A673 (cell line): ENCODE measurements at regions not wholly inside any gene's neighbourhood (a gene's known extent, or its start where the extent isn't known, plus 50 kb on each side); places are given as distances from the start of the nearest gene placed in this dataset.

Source experiments
- BruUV-seq: library from RNA; stranded (reverse); fragments of 400-500 nt; replicated peaks from 2 replicates; lab custom pipeline; 2021; lab: Mats Ljungman, UMichigan
- CTCF ChIA-PET: fragments of 300-600 bp; sonication (Branson Sonifier 250); formaldehyde crosslinking; loops from one replicate; lab custom pipeline; 2022; ENCODE audit warnings: antibody characterized with exemption; lab: Charles Lee
- POLR2A ChIA-PET: fragments of 300-600 bp; sonication (Branson Sonifier 250); formaldehyde crosslinking; loops from one replicate; lab custom pipeline; 2022; ENCODE audit warnings: antibody characterized with exemption; ENCODE audit not compliant: low non-redundant PET; lab: Charles Lee
- DNase-seq: peaks from one replicate; pipeline ENCODE4 v3.0.0-alpha.2; 2015; ENCODE audit warnings: low spot score
- H3K27ac ChIP-seq: fragments of 200-600 bp; sonication (generic); 2 replicates; pipeline ENCODE4 v1.5.1; 2016; ENCODE audit warnings: mixed run types, low read depth, mild to moderate bottlenecking, mixed read lengths, antibody characterized with exemption, low read length; ENCODE audit not compliant: poor library complexity, severe bottlenecking
- H3K27me3 ChIP-seq: fragments of 200-600 bp; sonication (generic); replicated peaks from 2 replicates; pipeline ENCODE4 v1.6.1; 2017; ENCODE audit warnings: mixed run types, low read depth, mild to moderate bottlenecking, mixed read lengths, antibody characterized with exemption, low read length; ENCODE audit not compliant: insufficient read depth, poor library complexity
- H3K36me3 ChIP-seq: fragments of 200-600 bp; sonication (generic); 2 replicates; pipeline ENCODE4 v1.6.1; 2016; ENCODE audit warnings: mixed run types, mild to moderate bottlenecking, mixed read lengths, antibody characterized with exemption, low read length; ENCODE audit not compliant: insufficient read depth, poor library complexity, severe bottlenecking
- H3K4me1 ChIP-seq: fragments of 200-600 bp; sonication (generic); 2 replicates; pipeline ENCODE4 v1.6.1; 2017; ENCODE audit warnings: mixed run types, mild to moderate bottlenecking, mixed read lengths, antibody characterized with exemption, low read length; ENCODE audit not compliant: insufficient read depth, poor library complexity, severe bottlenecking
- H3K4me3 ChIP-seq: fragments of 200-600 bp; sonication (generic); 2 replicates; pipeline ENCODE4 v1.5.1; 2016; ENCODE audit warnings: low read depth, mixed run types, mild to moderate bottlenecking, mixed read lengths, low read length; ENCODE audit not compliant: poor library complexity, severe bottlenecking
- H3K9me3 ChIP-seq: fragments of 200-600 bp; sonication (generic); 2 replicates; pipeline ENCODE4 v1.6.1; 2016; ENCODE audit warnings: mixed run types, low read depth, mild to moderate bottlenecking, mixed read lengths, antibody characterized with exemption, low read length; ENCODE audit not compliant: poor library complexity, severe bottlenecking
- EZH2 ChIP-seq: fragments of 200-600 bp; sonication (generic); IDR thresholded peaks from 2 replicates; pipeline ENCODE4 v1.6.1; 2017; ENCODE audit warnings: borderline replicate concordance, low read depth, mild to moderate bottlenecking, mixed read lengths, antibody characterized with exemption, low read length; ENCODE audit not compliant: poor library complexity, severe bottlenecking
- intact Hi-C: fragments of 100-400 bp; cut with micrococcal nuclease; formaldehyde crosslinking; loops from one replicate; pipeline ENCODE4 v1.10.0; 2022; ENCODE audit not compliant: unreplicated experiment
- TF ChIP-seq, protein P1 (sequence below): fragments of 300-800, 200-600 bp; sonication (generic); conservative IDR thresholded peaks from 2 replicates; pipeline ENCODE4 v1.5.1; 2017; ENCODE audit warnings: low read depth, mild to moderate bottlenecking, antibody characterized with exemption, low read length, moderate library complexity, mixed read lengths

DNA sequence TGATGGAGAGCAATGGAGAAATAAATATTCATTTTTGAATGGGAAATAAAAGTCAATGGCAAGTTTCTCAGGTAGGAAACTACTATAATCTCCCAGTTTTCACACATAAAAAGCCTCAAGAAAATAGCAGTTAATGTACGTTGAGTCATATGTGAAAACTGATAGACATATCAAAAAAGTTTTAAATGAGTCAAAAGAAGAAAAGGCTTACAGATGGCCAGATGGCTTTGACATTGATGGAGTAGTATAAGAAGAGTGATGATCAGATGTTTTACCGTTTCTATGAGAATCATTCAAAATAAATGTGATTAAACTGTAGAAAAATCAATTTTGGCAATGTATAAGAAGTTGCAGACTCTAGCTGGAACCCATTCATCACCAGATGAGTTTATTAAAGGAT is 97.8 kb downstream of the LLPH start:
- BruUV-seq, result no TSS peak
- no peak for TF ChIP-seq EZH2
- TF ChIP-seq, protein P1, sequence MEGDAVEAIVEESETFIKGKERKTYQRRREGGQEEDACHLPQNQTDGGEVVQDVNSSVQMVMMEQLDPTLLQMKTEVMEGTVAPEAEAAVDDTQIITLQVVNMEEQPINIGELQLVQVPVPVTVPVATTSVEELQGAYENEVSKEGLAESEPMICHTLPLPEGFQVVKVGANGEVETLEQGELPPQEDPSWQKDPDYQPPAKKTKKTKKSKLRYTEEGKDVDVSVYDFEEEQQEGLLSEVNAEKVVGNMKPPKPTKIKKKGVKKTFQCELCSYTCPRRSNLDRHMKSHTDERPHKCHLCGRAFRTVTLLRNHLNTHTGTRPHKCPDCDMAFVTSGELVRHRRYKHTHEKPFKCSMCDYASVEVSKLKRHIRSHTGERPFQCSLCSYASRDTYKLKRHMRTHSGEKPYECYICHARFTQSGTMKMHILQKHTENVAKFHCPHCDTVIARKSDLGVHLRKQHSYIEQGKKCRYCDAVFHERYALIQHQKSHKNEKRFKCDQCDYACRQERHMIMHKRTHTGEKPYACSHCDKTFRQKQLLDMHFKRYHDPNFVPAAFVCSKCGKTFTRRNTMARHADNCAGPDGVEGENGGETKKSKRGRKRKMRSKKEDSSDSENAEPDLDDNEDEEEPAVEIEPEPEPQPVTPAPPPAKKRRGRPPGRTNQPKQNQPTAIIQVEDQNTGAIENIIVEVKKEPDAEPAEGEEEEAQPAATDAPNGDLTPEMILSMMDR, result no peak
- ChIA-PET CTCF (no interaction called here), POLR2A (no interaction called here)
- H3K4me3 ChIP-seq, result no peak overlapping the region
- intact Hi-C loops, result no loop called here
- H3K36me3 ChIP-seq, result no peaks in the 10 kb centered on the region
- no peak overlapping the region for H3K27ac ChIP-seq
- peaks cover 13% of the 10 kb centered on the region for H3K4me1 ChIP-seq
- H3K9me3 ChIP-seq, result no peaks in the 10 kb centered on the region
- DNase-seq, result no peak
- no peaks in the 10 kb centered on the region for H3K27me3 ChIP-seq

- no peak for DNase-seq
- Histone ChIP-seq H3K36me3 (no peaks in the 10 kb centered on the region), H3K27me3 (no peaks in the 10 kb centered on the region), H3K27ac (no peak overlapping the region), H3K9me3 (no peaks in the 10 kb centered on the region), H3K4me3 (no peak overlapping the region), H3K4me1 (peaks cover 7% of the 10 kb centered on the region)
- BruUV-seq, result no TSS peak
- no peak for TF ChIP-seq EZH2
- TF ChIP-seq, protein P1, result no peak
- POLR2A ChIA-PET, result no interaction called here
- intact Hi-C loops, result no loop called here
- CTCF ChIA-PET, result no interaction called here
These were observed 100.3 kb downstream of the LLPH start for GRCh38 chr12:66030217-66030781.

DNA sequence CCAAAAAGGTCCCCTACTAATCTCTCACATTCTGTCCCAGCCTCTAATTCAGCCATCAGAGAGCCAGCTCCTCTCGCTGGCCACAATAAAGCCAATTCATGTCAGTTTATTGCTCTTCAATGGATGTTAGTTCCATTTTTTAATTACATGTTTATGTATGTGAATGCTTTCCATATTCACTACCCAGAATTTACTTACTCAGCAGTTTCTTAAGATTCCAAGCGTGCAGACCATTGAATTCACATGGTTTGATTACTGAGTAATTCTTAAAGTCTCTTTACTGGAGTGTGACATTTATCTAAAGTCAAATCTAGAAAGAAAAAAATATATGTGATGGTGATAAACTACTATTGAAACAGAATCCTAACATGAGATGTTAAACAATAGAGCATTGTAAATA is 102.2 kb downstream of the LLPH start:
- intact Hi-C loops, result loop anchor here (2.0 kb wide), 1 partner anchor 58 kb away; no protein-coding TSS in a partner anchor
- Histone ChIP-seq H3K27me3 (no peaks in the 10 kb centered on the region), H3K9me3 (no peaks in the 10 kb centered on the region), H3K4me1 (peaks cover 17% of the 10 kb centered on the region), H3K27ac (no peak overlapping the region), H3K4me3 (no peak overlapping the region), H3K36me3 (no peaks in the 10 kb centered on the region)
- CTCF ChIA-PET, result no interaction called here
- TF ChIP-seq, protein P1, result no peak
- no peak for TF ChIP-seq EZH2
- POLR2A ChIA-PET, result no interaction called here
- no peak for DNase-seq
- BruUV-seq, result no TSS peak
